ENCODE measurements at regions not wholly inside any gene's neighbourhood (a gene's known extent, or its start where the extent isn't known, plus 50 kb on each side); places are given as distances from the start of the nearest gene placed in this dataset.
"Not testable (repeated sequence)": the region's sequence is repeated elsewhere in the genome, so short reads cannot be mapped to it uniquely, and the experiment has no call there.

DNA sequence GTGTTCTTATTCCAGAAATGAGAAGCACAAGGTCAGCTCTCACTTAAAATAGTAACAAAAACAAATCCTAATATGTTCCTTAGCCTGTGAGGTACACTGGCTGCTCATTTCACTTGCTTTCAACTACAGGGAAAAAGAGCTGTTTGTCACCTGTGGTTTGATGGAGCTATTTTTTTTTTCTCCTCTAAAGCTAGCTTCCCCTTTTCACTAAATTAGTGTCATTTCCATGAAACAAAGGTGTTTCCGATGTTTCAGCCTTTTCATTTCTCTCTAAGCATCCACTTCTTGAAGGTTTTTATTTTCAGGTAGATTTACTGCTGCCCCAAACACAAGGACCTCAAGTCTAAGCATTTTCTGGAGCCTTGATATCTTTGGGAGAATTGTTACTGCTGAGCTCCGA lies 148.6 kb downstream of the RBMX2 start:
- no peak for DNase-seq (ENCODE audit: extremely low read depth in 1 of 2, low read depth in 1 of 2)

DNA sequence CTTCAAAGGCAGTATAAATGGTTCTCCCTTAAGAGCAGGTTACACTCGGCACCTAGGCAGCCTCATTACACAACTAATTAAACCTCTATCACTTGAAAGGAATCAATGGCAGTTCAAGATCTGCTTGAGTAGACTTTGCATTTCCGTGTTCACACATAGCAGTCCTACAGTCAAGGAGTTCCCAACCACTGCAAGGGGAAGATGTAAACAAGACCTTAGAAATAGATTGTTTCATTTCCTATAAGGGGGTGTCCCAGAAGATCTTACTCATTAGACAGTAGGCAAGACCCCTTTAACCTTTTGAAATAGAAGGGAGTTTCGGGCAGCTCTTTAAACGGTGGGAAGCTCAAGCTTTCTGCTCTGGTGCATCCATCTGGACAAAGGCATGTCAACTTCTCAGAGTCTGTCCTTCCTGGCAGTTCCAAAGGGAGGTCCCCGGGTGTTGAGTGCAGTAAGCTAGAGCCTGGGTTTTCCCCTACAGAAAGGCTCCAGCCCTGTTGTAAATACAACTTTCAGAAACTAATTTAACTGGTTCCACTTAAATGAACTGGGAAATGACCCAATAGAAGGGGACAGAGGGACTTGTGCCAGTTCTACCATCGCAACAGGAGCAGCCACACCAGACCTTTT lies 150.8 kb downstream of the RBMX2 start:
- DNase-seq (ENCODE audit: extremely low read depth in 1 of 2, low read depth in 1 of 2): no peak

GRCh38 chrX:130555341-130555740 lies 153.6 kb downstream of the RBMX2 start:
- DNase-seq (ENCODE audit: extremely low read depth in 1 of 2, low read depth in 1 of 2): no peak

DNA sequence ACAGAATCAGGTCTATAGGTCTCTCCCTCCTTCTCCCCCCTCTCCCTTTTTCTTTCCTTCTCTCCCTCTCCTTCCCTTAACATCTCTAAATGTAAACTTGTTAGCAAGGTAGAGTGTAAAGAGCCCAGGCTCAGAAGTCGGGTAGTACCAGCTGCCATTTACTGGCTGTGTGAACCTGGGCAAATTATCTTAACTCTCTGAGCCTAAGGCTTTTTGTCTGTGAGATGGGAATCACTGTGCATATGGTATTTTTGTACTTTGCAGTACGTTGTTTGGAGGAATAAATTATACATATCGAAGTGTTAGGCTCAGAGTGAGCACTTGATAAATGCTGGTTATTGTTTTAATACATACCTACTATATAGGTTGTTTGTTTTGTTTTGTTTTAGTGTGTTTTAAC lies 154.0 kb downstream of the RBMX2 start:
- no peak for DNase-seq (ENCODE audit: extremely low read depth in 1 of 2, low read depth in 1 of 2)

DNA sequence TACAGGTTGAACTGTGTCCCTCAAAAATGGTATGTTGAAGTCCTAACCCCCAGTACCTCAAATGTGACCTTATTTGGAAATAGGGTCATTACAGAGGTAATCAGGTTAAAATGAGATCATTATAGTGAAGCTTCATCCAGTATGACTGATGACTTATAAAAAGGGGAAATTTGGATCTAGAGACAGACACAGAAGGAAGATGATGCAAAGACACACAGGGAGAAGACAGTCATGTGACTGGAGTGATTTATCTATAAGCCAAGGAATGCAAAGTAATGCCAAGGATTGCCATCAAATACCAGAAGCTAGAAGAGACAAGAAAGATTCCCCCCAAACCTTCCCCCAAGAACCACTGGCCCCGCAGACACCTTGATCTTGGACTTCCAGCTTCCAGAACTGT lies 155.2 kb downstream of the RBMX2 start:
- DNase-seq (ENCODE audit: extremely low read depth in 1 of 2, low read depth in 1 of 2): no peak

GRCh38 chrX:130560544-130560943 lies 158.8 kb downstream of the RBMX2 start:
- DNase-seq (ENCODE audit: extremely low read depth in 1 of 2, low read depth in 1 of 2): no peak

- DNase-seq (ENCODE audit: extremely low read depth in 1 of 2, low read depth in 1 of 2): no peak
Measured at GRCh38 chrX:130561930-130562329, 160.1 kb downstream of the RBMX2 start.

- no peak for DNase-seq (ENCODE audit: extremely low read depth in 1 of 2, low read depth in 1 of 2)
Measured at GRCh38 chrX:130563476-130563875, 161.7 kb downstream of the RBMX2 start.

DNA sequence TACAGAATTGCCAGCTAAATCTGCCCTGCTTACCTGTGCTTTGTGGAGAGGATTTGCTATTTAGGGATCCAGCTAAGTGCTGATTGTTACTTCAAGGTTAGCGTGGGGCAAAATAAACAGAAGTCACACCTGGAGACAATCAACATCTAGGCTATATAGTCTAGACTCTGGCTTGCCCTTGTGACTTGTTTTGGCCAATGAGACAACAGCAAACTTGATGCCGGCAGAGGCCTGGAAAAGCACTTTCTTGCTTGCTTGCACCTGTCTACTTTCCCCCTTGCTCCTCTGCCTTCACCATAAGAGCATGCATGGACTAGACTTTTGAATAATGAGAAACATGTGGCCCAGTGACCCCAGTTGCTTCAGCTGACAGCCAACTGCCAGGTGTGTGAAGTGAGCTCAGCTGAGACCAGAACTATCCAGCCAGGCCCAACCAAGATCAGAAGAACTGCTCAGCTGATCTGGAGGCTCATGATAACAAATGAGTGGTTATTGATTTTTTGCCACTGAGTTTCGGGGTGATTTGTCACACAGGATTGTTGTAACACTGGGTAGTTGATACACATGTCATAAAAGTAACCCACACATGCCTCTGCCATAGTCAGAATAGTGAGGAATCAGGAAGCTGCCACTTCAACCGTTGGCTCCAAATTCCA lies 164.4 kb downstream of the RBMX2 start:
- no peak for DNase-seq (ENCODE audit: extremely low read depth in 1 of 2, low read depth in 1 of 2)

DNA sequence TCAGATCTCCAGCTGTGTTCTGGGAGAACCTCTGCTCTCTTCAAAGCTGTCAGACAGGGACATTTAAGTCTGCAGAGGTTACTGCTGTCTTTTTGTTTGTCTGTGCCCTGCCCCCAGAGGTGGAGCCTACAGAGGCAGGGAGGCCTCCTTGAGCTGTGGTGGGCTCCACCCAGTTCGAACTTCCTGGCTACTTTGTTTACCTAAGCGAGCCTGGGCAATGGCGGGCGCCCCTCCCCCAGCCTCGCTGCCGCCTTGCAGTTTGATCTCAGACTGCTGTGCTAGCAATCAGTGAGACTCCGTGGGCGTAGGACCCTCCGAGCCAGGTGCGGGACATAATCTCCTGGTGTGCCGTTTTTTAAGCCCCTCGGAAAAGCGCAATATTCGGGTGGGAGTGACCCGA lies 171.2 kb downstream of the RBMX2 start:
- DNase-seq (ENCODE audit: extremely low read depth in 1 of 2, low read depth in 1 of 2): not testable (repeated sequence)
